WTC11 (cell line): ENCODE measurements at regions not wholly inside any gene's neighbourhood (a gene's known extent, or its start where the extent isn't known, plus 50 kb on each side); places are given as distances from the start of the nearest gene placed in this dataset.
"Not testable (repeated sequence)": the region's sequence is repeated elsewhere in the genome, so short reads cannot be mapped to it uniquely, and the experiment has no call there.

ENCODE experiments used
- ATAC-seq: fragments of 200-7000 bp; cut with Tn5 transposase; 2 replicates; pipeline ENCODE4 v1.10.0; 2021; ENCODE audit warnings: mild to moderate bottlenecking, moderate library complexity
- CTCF ChIA-PET: fragments of 300-600 bp; sonication (Branson Sonifier 250); formaldehyde crosslinking; loops from one replicate; lab custom pipeline; 2021; ENCODE audit warnings: antibody characterized with exemption; lab: Charles Lee
- POLR2A ChIA-PET: fragments of 350-600 bp; sonication (Branson Sonifier 250); formaldehyde crosslinking; loops from one replicate; lab custom pipeline; 2021; ENCODE audit warnings: antibody characterized with exemption; lab: Charles Lee
- DNase-seq: peaks from one replicate; pipeline ENCODE4 v3.0.0; 2021; ENCODE audit warnings: low spot score
- H3K27ac Mint-ChIP-seq: 2 replicates; pipeline ENCODE4 v1.8.0; 2021; ENCODE audit warnings: mixed read lengths
- H3K27me3 Mint-ChIP-seq: 2 replicates; pipeline ENCODE4 v1.8.0; 2021; ENCODE audit warnings: low read depth, mild to moderate bottlenecking, moderate library complexity, mixed read lengths
- H3K36me3 Mint-ChIP-seq: 2 replicates; pipeline ENCODE4 v1.8.0; 2021; ENCODE audit warnings: mixed read lengths
- H3K4me1 Mint-ChIP-seq: 2 replicates; pipeline ENCODE4 v1.8.0; 2022; ENCODE audit warnings: mixed read lengths
- H3K4me3 Mint-ChIP-seq: 2 replicates; pipeline ENCODE4 v1.8.0; 2021; ENCODE audit warnings: mild to moderate bottlenecking, moderate library complexity, mixed read lengths
- H3K9me3 Mint-ChIP-seq: 2 replicates; pipeline ENCODE4 v1.8.0; 2021; ENCODE audit warnings: mixed read lengths
- ARID4B ChIP-seq: sonication (generic); formaldehyde crosslinking; IDR thresholded peaks from 2 replicates; pipeline ENCODE4 v1.8.0; 2023; ENCODE audit warnings: missing genetic modification reagents, mild to moderate bottlenecking, borderline replicate concordance
- CREM ChIP-seq: sonication (generic); formaldehyde crosslinking; IDR thresholded peaks from 2 replicates; pipeline ENCODE4 v1.8.1; 2022; ENCODE audit warnings: mild to moderate bottlenecking, missing genetic modification reagents, moderate library complexity
- FOXP4 ChIP-seq: sonication (generic); formaldehyde crosslinking; IDR thresholded peaks from 2 replicates; pipeline ENCODE4 v1.8.0; 2022; ENCODE audit warnings: mild to moderate bottlenecking, missing genetic modification reagents
- HMGA2 ChIP-seq: fragments of 250-450 bp; sonication (Bioruptor Pico); IDR thresholded peaks from 2 replicates; pipeline ENCODE4 v1.4.0; 2021; ENCODE audit warnings: mild to moderate bottlenecking, moderate library complexity
- IRF2 ChIP-seq: sonication (generic); formaldehyde crosslinking; IDR thresholded peaks from 2 replicates; pipeline ENCODE4 v1.8.0; 2022; ENCODE audit warnings: low read depth, missing genetic modification reagents, borderline replicate concordance
- JUN ChIP-seq: sonication (generic); formaldehyde crosslinking; IDR thresholded peaks from 2 replicates; pipeline ENCODE4 v1.8.0; 2023; ENCODE audit warnings: mild to moderate bottlenecking, missing genetic modification reagents
- MYBL2 ChIP-seq: sonication (generic); formaldehyde crosslinking; IDR thresholded peaks from 2 replicates; pipeline ENCODE4 v1.8.1; 2023; ENCODE audit warnings: mild to moderate bottlenecking, moderate library complexity, missing genetic modification reagents
- OVOL2 ChIP-seq: fragments of 250-450 bp; sonication (Bioruptor Pico); IDR thresholded peaks from 2 replicates; pipeline ENCODE4 v1.9.0; 2021; ENCODE audit warnings: mild to moderate bottlenecking, borderline replicate concordance
- SMAD4 ChIP-seq: sonication (generic); formaldehyde crosslinking; IDR thresholded peaks from 2 replicates; pipeline ENCODE4 v1.8.0; 2022; ENCODE audit warnings: mild to moderate bottlenecking, missing genetic modification reagents
- TCF7 ChIP-seq: sonication (generic); formaldehyde crosslinking; IDR thresholded peaks from 2 replicates; pipeline ENCODE4 v1.8.0; 2022; ENCODE audit warnings: mild to moderate bottlenecking, low read depth, missing genetic modification reagents, moderate library complexity
- ZNF121 ChIP-seq: sonication (generic); formaldehyde crosslinking; IDR thresholded peaks from 2 replicates; pipeline ENCODE4 v1.8.0; 2023; ENCODE audit warnings: missing genetic modification reagents
- ZNF396 ChIP-seq: fragments of 250-450 bp; sonication (Bioruptor Pico); IDR thresholded peaks from 2 replicates; pipeline ENCODE4 v1.8.0; 2021; ENCODE audit warnings: mild to moderate bottlenecking, moderate library complexity, borderline replicate concordance
- TF ChIP-seq, protein P1 (sequence below): sonication (generic); formaldehyde crosslinking; IDR thresholded peaks from 2 replicates; pipeline ENCODE4 v1.8.0; 2022; ENCODE audit warnings: missing genetic modification reagents
- TF ChIP-seq, protein P2 (sequence below): sonication (generic); formaldehyde crosslinking; IDR thresholded peaks from 2 replicates; pipeline ENCODE4 v1.8.1; 2023; ENCODE audit warnings: mild to moderate bottlenecking, missing genetic modification reagents, moderate library complexity

DNA sequence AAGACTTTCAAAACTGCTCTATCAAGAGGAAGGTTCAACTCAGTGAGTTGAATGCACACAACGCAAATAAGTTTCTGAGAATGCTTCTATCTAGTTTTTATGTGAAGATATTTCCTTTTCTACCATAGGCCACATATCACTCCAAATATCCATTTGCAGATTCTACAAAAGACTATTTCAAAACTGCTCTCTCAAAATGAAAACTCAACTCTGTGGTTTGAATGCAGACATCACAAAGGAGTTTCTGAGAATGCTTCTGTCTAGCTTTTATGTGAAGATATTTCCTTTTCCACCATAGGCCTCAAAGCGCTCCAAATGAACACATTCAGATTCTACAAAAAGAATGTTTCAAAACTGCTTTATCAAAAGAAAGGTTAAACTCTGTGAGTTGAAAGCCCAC, 1093.1 kb upstream of the DEFB115 start:
- H3K27ac Mint-ChIP-seq, H3K4me3 Mint-ChIP-seq, POLR2A ChIA-PET, ATAC-seq, CTCF ChIA-PET, DNase-seq, H3K4me1 Mint-ChIP-seq: not testable (repeated sequence)
- peaks cover 62% of the 10 kb centered on the region for H3K36me3 Mint-ChIP-seq
- H3K27me3 Mint-ChIP-seq, result peaks cover 10% of the 10 kb centered on the region
- H3K9me3 Mint-ChIP-seq, result peaks cover 68% of the 10 kb centered on the region

DNA sequence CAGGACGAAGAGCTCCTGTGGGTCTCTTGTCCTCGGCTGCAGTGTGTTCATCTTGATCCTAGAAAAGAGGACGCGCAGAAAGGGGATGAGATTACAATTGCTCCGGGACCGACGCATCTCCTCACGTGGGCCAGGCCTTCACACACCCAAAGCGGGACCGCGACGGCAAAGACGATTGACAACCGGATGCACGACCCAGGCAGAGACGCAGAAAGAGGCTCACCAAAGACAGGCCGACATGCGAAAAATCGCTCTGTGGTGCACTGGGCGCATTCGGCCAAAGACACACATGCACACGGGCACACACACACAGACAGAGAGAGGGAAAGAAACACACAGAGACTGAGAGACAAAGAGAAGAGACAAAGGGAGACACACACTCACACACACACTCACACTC, 1089.9 kb upstream of the DEFB115 start:
- CTCF ChIA-PET, result no interaction called here
- peaks cover 61% of the 10 kb centered on the region for H3K9me3 Mint-ChIP-seq

More for the DNA sequence above, 1089.9 kb upstream of the DEFB115 start:
- TF ChIP-seq HMGA2 (CRISPR knock-in tag) (no peak), SMAD4 (CRISPR knock-in tag) (no peak), JUN (CRISPR knock-in tag) (no peak), MYBL2 (no peak), TCF7 (CRISPR knock-in tag) (no peak), ARID4B (CRISPR knock-in tag) (no peak), ZNF121 (no peak), IRF2 (no peak), FOXP4 (CRISPR knock-in tag) (no peak), OVOL2 (CRISPR knock-in tag) (no peak), CREM (CRISPR knock-in tag) (no peak), ZNF396 (CRISPR knock-in tag) (no peak)
- TF ChIP-seq, protein P1, sequence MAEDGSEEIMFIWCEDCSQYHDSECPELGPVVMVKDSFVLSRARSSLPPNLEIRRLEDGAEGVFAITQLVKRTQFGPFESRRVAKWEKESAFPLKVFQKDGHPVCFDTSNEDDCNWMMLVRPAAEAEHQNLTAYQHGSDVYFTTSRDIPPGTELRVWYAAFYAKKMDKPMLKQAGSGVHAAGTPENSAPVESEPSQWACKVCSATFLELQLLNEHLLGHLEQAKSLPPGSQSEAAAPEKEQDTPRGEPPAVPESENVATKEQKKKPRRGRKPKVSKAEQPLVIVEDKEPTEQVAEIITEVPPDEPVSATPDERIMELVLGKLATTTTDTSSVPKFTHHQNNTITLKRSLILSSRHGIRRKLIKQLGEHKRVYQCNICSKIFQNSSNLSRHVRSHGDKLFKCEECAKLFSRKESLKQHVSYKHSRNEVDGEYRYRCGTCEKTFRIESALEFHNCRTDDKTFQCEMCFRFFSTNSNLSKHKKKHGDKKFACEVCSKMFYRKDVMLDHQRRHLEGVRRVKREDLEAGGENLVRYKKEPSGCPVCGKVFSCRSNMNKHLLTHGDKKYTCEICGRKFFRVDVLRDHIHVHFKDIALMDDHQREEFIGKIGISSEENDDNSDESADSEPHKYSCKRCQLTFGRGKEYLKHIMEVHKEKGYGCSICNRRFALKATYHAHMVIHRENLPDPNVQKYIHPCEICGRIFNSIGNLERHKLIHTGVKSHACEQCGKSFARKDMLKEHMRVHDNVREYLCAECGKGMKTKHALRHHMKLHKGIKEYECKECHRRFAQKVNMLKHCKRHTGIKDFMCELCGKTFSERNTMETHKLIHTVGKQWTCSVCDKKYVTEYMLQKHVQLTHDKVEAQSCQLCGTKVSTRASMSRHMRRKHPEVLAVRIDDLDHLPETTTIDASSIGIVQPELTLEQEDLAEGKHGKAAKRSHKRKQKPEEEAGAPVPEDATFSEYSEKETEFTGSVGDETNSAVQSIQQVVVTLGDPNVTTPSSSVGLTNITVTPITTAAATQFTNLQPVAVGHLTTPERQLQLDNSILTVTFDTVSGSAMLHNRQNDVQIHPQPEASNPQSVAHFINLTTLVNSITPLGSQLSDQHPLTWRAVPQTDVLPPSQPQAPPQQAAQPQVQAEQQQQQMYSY (CRISPR knock-in tag), result no peak
- TF ChIP-seq, protein P2, sequence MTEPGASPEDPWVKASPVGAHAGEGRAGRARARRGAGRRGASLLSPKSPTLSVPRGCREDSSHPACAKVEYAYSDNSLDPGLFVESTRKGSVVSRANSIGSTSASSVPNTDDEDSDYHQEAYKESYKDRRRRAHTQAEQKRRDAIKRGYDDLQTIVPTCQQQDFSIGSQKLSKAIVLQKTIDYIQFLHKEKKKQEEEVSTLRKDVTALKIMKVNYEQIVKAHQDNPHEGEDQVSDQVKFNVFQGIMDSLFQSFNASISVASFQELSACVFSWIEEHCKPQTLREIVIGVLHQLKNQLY (CRISPR knock-in tag), result no peak
- TF ChIP-seq, all 79 proteins: peak for 0
- Mint-ChIP-seq H3K27ac (no peak overlapping the region), H3K4me3 (no peak overlapping the region), H3K36me3 (peaks cover 51% of the 10 kb centered on the region), H3K4me1 (no peaks in the 10 kb centered on the region), H3K27me3 (peaks cover 10% of the 10 kb centered on the region)
- POLR2A ChIA-PET, result no interaction called here
- DNase-seq, result no peak
- ATAC-seq, result no peak
